ENCODE measurements at regions not wholly inside any gene's neighbourhood (a gene's known extent, or its start where the extent isn't known, plus 50 kb on each side); places are given as distances from the start of the nearest gene placed in this dataset.

GRCh38 chr2:211138551-211138950 is 582.2 kb downstream of the CPS1 start:
- no peak for TF ChIP-seq POLR2A (IDR thresholded peaks at IDR 0.05; ENCODE audit: low read depth, low read length)
- no peak for TF ChIP-seq TAF1 (IDR thresholded peaks at IDR 0.05; ENCODE audit: borderline replicate concordance, low read depth, low read length)
- no peak for TF ChIP-seq POLR2AphosphoS5 (IDR thresholded peaks at IDR 0.05; ENCODE audit: low read depth, low read length)

All from GM12892 (cell line).